ENCODE measurements at regions not wholly inside any gene's neighbourhood (a gene's known extent, or its start where the extent isn't known, plus 50 kb on each side); places are given as distances from the start of the nearest gene placed in this dataset.

DNA sequence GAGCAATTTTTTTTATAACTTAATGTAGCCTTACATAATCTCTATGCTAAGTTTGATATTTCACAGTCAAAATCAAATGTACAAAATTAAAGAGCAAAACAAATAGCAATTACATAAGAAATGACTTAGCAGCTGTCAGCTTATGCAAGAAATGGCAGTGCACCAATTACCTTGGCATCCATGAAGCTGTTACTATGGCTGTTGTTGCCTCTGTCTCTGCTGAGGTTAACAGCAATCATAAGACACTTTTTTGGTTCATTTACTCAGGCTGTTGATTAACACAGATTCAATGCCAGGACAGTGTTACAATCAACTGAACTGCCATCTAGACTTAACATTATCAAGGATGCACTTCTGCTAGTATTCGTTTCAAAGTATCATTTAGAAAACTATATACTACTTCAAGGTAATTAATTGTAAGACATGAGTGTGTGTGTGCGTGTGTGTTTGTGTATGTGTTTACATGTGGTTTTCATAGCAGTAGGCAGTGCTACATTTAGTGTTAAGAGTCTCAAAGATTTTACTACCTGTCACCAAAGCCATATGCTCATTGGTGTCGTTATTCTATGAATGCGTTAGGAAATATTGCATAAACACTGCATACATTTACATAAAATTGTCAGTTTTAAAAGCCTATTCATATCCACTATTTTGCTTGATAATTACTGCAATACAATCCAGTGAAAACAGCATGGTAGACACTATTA, 1084.2 kb upstream of the COX7C start:
- H3K27me3 ChIP-seq = no peaks in the 10 kb centered on the region

DNA sequence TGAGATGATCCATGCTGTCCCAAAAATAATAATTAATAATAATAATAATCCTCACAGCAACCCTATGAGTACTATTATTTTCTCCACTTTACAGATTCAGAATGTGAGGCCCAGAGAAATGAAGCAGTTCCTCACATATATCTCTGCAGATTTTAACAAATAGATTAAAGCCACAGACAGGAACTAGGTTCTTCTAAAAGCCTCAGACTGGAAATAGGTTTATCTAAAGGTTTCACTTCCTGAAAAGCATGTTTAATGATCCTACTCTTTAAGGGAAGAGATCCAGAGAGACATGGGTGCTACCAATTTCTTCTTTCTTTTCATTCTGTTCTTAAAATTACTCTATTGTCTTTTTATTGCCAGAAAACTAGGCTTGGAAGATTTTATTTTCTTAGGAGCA, 1079.4 kb upstream of the COX7C start:
- Histone ChIP-seq H3K27ac (no peak overlapping the region), H3K4me3 (no peak overlapping the region), H3K4me1 (ENCODE audit: low read depth) (no peaks in the 10 kb centered on the region), H3K36me3 (no peaks in the 10 kb centered on the region), H3K9me3 (ENCODE audit: low read depth) (no peaks in the 10 kb centered on the region), H3K27me3 (no peaks in the 10 kb centered on the region)
- TF ChIP-seq, protein P1, sequence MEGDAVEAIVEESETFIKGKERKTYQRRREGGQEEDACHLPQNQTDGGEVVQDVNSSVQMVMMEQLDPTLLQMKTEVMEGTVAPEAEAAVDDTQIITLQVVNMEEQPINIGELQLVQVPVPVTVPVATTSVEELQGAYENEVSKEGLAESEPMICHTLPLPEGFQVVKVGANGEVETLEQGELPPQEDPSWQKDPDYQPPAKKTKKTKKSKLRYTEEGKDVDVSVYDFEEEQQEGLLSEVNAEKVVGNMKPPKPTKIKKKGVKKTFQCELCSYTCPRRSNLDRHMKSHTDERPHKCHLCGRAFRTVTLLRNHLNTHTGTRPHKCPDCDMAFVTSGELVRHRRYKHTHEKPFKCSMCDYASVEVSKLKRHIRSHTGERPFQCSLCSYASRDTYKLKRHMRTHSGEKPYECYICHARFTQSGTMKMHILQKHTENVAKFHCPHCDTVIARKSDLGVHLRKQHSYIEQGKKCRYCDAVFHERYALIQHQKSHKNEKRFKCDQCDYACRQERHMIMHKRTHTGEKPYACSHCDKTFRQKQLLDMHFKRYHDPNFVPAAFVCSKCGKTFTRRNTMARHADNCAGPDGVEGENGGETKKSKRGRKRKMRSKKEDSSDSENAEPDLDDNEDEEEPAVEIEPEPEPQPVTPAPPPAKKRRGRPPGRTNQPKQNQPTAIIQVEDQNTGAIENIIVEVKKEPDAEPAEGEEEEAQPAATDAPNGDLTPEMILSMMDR (IDR thresholded peaks at IDR 0.05; ENCODE audit: low read depth, low read length) = no peak
- DNase-seq (ENCODE audit: low read depth in 1 of 2, low spot score in 1 of 2) = no peak

More for the DNA sequence above, 1084.2 kb upstream of the COX7C start:
- TF ChIP-seq, protein P1 (IDR thresholded peaks at IDR 0.05; ENCODE audit: low read depth, low read length) = no peak
- Histone ChIP-seq H3K9me3 (ENCODE audit: low read depth) (no peaks in the 10 kb centered on the region), H3K4me3 (no peak overlapping the region), H3K36me3 (no peaks in the 10 kb centered on the region), H3K27ac (no peak overlapping the region), H3K4me1 (ENCODE audit: low read depth) (no peaks in the 10 kb centered on the region)
- DNase-seq (ENCODE audit: low read depth in 1 of 2, low spot score in 1 of 2) = no peak

DNA sequence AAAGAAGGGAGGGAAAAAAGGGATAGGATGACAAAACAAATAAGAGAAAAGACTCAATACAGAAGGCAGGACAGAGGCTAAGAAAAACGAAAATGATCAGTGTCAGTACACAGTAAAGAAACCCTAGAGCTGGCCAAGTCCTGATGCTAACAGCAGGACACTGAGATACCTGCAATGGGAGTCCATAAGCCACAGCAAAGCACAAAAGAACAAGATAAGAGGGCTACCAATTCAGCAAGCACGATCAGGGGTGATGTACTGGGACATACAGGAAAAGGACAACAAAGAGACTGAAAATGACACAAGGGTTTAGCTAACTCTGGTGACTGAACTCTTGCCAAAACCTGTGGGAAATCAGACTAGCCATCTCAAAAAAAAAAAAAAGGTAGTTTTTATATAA, 1072.6 kb upstream of the COX7C start:
- TF ChIP-seq, protein P1 (IDR thresholded peaks at IDR 0.05; ENCODE audit: low read depth, low read length) = no peak
- H3K4me3 ChIP-seq = no peak overlapping the region
- no peaks in the 10 kb centered on the region for H3K36me3 ChIP-seq
- no peaks in the 10 kb centered on the region for H3K27me3 ChIP-seq
- H3K4me1 ChIP-seq (ENCODE audit: low read depth) = no peaks in the 10 kb centered on the region
- no peak overlapping the region for H3K27ac ChIP-seq
- H3K9me3 ChIP-seq (ENCODE audit: low read depth) = no peaks in the 10 kb centered on the region
- DNase-seq (ENCODE audit: low read depth in 1 of 2, low spot score in 1 of 2) = no peak

DNA sequence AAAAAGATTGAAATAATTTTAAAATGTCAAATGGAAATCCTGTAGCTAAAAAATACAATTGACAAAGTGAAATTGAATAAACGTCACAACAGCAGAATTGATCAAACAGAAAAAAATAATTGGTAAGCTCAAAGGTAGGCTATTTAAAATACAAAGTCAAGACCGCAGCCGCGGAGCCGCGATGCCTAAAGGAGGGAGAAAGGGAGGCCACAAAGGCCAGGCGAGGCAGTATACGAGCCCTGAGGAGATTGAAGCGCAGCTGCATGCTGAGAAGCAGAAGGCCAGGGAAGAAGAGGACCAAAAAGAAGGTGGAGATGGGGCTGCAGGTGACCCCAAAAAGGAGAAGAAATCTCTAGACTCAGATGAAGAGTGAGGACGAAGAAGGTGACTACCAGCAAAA, 1068.5 kb upstream of the COX7C start:
- H3K36me3 ChIP-seq = no peaks in the 10 kb centered on the region
- TF ChIP-seq, protein P1 (IDR thresholded peaks at IDR 0.05; ENCODE audit: low read depth, low read length) = no peak
- DNase-seq (ENCODE audit: low read depth in 1 of 2, low spot score in 1 of 2) = no peak
- H3K4me3 ChIP-seq = no peak overlapping the region
- no peaks in the 10 kb centered on the region for H3K9me3 ChIP-seq (ENCODE audit: low read depth)
- H3K27me3 ChIP-seq = no peaks in the 10 kb centered on the region
- no peak overlapping the region for H3K27ac ChIP-seq
- no peaks in the 10 kb centered on the region for H3K4me1 ChIP-seq (ENCODE audit: low read depth)

DNA sequence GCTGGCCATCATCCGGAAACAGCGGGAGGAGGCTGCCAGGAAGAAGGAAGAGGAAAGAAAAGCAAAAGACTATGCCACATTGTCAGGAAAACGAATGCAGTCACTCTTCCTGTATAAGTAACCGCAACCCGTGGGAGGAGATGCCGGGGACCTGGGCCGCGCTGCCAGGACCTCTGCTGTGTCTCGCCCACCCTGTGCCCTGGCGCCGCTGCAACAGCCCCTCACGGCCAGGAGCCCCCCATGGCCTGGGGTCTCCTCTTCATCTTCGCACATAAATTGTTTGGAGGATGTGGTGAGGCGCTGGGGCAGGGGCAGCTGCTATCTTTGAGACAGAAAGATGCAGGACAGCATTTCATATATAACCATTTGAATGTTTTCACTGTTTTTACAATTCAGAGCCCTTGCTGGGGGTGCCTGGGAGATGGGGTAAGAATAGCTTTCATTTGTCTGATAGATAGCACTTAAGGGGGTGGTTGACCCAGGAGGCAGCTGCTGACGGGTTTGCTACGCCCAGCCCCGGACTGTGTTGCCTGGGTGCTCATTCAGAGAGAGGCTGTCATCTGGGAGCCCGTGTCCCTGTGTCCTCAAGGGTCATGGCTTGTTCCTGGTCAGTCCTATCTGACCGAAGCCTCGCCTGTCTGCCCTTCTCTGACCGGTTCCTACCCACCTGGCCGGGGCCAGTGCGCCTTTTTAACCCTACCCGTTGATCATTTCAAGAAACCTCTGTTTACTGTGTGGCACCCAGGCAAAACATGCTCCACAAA, 1067.7 kb upstream of the COX7C start:
- no peak overlapping the region for H3K4me3 ChIP-seq
- TF ChIP-seq, protein P1 (IDR thresholded peaks at IDR 0.05; ENCODE audit: low read depth, low read length) = no peak
- DNase-seq (ENCODE audit: low read depth in 1 of 2, low spot score in 1 of 2) = no peak
- no peaks in the 10 kb centered on the region for H3K36me3 ChIP-seq
- no peaks in the 10 kb centered on the region for H3K9me3 ChIP-seq (ENCODE audit: low read depth)
- H3K27ac ChIP-seq = no peak overlapping the region
- H3K4me1 ChIP-seq (ENCODE audit: low read depth) = no peaks in the 10 kb centered on the region
- no peaks in the 10 kb centered on the region for H3K27me3 ChIP-seq

All from cardiac muscle cell (in vitro differentiated cells and primary cell).